Sigmoid colon (tissue), 6 donors: ENCODE measurements at regions not wholly inside any gene's neighbourhood (a gene's known extent, or its start where the extent isn't known, plus 50 kb on each side); places are given as distances from the start of the nearest gene placed in this dataset.

Source experiments
- DNase-seq: peaks from one replicate; pipeline ENCODE4 v3.0.0-alpha.2; 2019
- H3K27ac ChIP-seq, 4 donors: fragments of 200-600 bp; sonication (generic); one replicate each; pipeline ENCODE4 v1.5.1; 2016 to 2019; ENCODE audit warnings: mild to moderate bottlenecking in 1 of 4
- H3K27me3 ChIP-seq, 3 donors: fragments of 200-600 bp; sonication (generic); one replicate each; pipeline ENCODE4 v1.5.1; 2019; ENCODE audit warnings: mild to moderate bottlenecking in 1 of 3
- H3K36me3 ChIP-seq, 4 donors: fragments of 200-600 bp; sonication (generic); one replicate each; pipeline ENCODE4 v1.5.1; 2016 to 2019
- H3K4me1 ChIP-seq, 4 donors: fragments of 200-600 bp; sonication (generic); one replicate each; pipeline ENCODE4 v1.5.1; 2017 to 2019
- H3K4me3 ChIP-seq, 4 donors: fragments of 200-600 bp; sonication (generic); one replicate each; pipeline ENCODE4 v1.5.1; 2017 to 2019; ENCODE audit warnings: mild to moderate bottlenecking in 2 of 4, moderate library complexity in 1 of 4
- H3K9me3 ChIP-seq, 4 donors: fragments of 200-600 bp in 3 of 4; sonication (generic) in 3 of 4; one replicate each; pipeline versions ENCODE4 v1.5.1 to v1.6.1; 2013 to 2019
- CTCF ChIP-seq, 4 experiments: fragments of 450-650 bp in 3 of 4; fragments of 200-600 bp in 1 of 4; IDR thresholded peaks; one replicate each; pipeline ENCODE4 v1.5.1; 2016 to 2019; ENCODE audit warnings: antibody characterized with exemption in 4 of 4, mild to moderate bottlenecking in 3 of 4, moderate library complexity in 2 of 4
- EP300 ChIP-seq, 4 donors: sonication (generic); formaldehyde crosslinking; IDR thresholded peaks; one replicate each; pipeline ENCODE4 v1.6.1; 2017; ENCODE audit warnings: antibody characterized with exemption in 4 of 4
- POLR2A ChIP-seq, 2 donors: fragments of 450-650 bp; IDR thresholded peaks; one replicate each; pipeline ENCODE4 v1.6.1; 2016; ENCODE audit warnings: antibody characterized with exemption in 2 of 2, mild to moderate bottlenecking in 2 of 2, moderate library complexity in 2 of 2
- POLR2AphosphoS5 ChIP-seq, 4 donors: sonication (generic); formaldehyde crosslinking; IDR thresholded peaks; one replicate each; pipeline ENCODE4 v1.6.1; 2017; ENCODE audit warnings: antibody characterized with exemption in 4 of 4
- WGBS, 2 donors: extraction: QIAGEN DNeasy Blood & Tissue Kit; methylation state at CpG; one replicate each; pipeline ENCODE4 v1.1.7; 2013; 5-methylcytosine and 5-hydroxymethylcytosine counted together
- intact Hi-C: fragments of 100-400 bp; cut with DNase I; formaldehyde crosslinking; loops from one replicate; pipeline ENCODE4 v1.15.1; 2023
- donor health status: healthy with polysubstance abuse.
- donor health status: healthy.

DNA sequence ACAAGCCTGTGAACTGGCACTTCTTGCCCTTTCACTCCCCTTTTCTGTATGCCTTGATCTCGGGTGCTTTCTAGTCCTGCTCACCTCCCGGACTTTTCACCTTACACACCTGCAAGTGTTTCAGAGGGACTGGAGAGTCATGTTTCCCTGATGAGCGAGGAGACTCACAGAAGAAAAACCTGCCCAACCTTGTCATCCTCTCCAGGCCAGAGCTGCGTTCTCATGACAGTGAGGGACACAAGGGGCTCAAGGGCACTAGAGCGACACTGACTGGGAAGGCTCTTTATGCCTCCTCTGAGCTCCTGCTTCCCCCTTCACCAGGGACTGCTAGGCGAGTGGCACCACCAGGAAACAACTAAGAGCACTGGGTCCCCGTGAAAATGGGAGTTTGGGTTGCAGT lies 376.9 kb upstream of the RPS23 start:
- Histone ChIP-seq H3K27me3 (no peaks in the 10 kb centered on the region), H3K36me3 (no peaks in the 10 kb centered on the region), H3K4me3 (no peak overlapping the region), H3K4me1 (no peaks in the 10 kb centered on the region), H3K27ac (no peak overlapping the region), H3K9me3 (no peaks in the 10 kb centered on the region)
- TF ChIP-seq CTCF (IDR thresholded peaks at IDR 0.05) (no peak), POLR2AphosphoS5 (IDR thresholded peaks at IDR 0.05) (no peak), EP300 (IDR thresholded peaks at IDR 0.05) (no peak), POLR2A (IDR thresholded peaks at IDR 0.05) (no peak)
- intact Hi-C loops = no loop called here
- 86 to 88% methylated on average over 7 of the region's 7 CpGs for WGBS, 2 donors
- DNase-seq = no peak

- DNase-seq = no peak
- H3K36me3 ChIP-seq = no peaks in the 10 kb centered on the region
- no peaks in the 10 kb centered on the region for H3K27me3 ChIP-seq
- no peak overlapping the region for H3K27ac ChIP-seq
- intact Hi-C loops = loop anchor here (10.0 kb wide), 1 partner anchor 425 kb away; the partner anchor contains the start of genes TMEM167A and XRCC4
- H3K4me3 ChIP-seq = no peak overlapping the region
- 90% methylated on average over 3 of the region's 3 CpGs for WGBS, 2 donors
- TF ChIP-seq POLR2AphosphoS5 (IDR thresholded peaks at IDR 0.05) (no peak), CTCF (IDR thresholded peaks at IDR 0.05) (no peak), POLR2A (IDR thresholded peaks at IDR 0.05) (no peak), EP300 (IDR thresholded peaks at IDR 0.05) (no peak)
- no peaks in the 10 kb centered on the region for H3K4me1 ChIP-seq
- no peaks in the 10 kb centered on the region for H3K9me3 ChIP-seq
These were observed 371.8 kb upstream of the RPS23 start for GRCh38 chr5:82649943-82650342.

- 95% methylated on average over 4 of the region's 4 CpGs for WGBS, 2 donors
- intact Hi-C loops = loop anchor here (5.0 to 10.0 kb wide), 3 partner anchors 430 to 918 kb away; partner anchors contain the start of genes TMEM167A, VCAN and XRCC4
- H3K9me3 ChIP-seq = no peaks in the 10 kb centered on the region
- no peak overlapping the region for H3K27ac ChIP-seq
- H3K27me3 ChIP-seq = no peaks in the 10 kb centered on the region
- TF ChIP-seq CTCF (IDR thresholded peaks at IDR 0.05) = no peak
- TF ChIP-seq POLR2A (IDR thresholded peaks at IDR 0.05) = no peak
- no peak for TF ChIP-seq EP300 (IDR thresholded peaks at IDR 0.05)
- H3K4me3 ChIP-seq = no peak overlapping the region
- peaks cover 0 to 14% (median 2%) of the 10 kb centered on the region in 4 donors for H3K4me1 ChIP-seq
- no peak for DNase-seq
- no peaks in the 10 kb centered on the region for H3K36me3 ChIP-seq
These were observed 366.6 kb upstream of the RPS23 start for GRCh38 chr5:82644766-82645165.

DNA sequence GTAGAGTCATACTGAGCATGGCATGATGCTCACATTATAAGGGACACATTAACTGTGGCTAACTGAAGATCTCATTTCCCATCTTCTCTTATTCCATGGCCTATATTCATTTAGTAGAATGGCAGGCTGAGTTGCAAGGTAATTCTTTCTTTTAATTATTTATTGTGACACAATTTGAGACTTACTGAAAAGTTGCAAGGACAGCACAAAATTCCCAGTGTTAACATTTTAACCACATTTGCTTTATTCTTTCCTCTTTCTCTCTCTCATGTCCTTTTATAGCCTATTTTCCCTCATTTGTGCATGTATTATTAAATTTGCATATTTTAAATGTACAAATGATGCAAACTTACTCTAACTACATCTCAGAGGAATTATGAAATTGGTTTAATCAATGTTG lies 366.1 kb upstream of the RPS23 start:
- TF ChIP-seq EP300 (IDR thresholded peaks at IDR 0.05) = no peak
- Histone ChIP-seq H3K36me3 (no peaks in the 10 kb centered on the region), H3K4me1 (peaks cover 0 to 20% (median 5%) of the 10 kb centered on the region in 4 donors), H3K27ac (no peak overlapping the region), H3K27me3 (no peaks in the 10 kb centered on the region), H3K9me3 (no peaks in the 10 kb centered on the region), H3K4me3 (no peak overlapping the region)
- DNase-seq = no peak
- intact Hi-C loops = loop anchor here (5.0 to 10.0 kb wide), 3 partner anchors 431 to 918 kb away; partner anchors contain the start of genes TMEM167A, VCAN and XRCC4

- H3K27ac ChIP-seq = no peak overlapping the region
- peaks cover 0 to 22% (median 7%) of the 10 kb centered on the region in 4 donors for H3K4me1 ChIP-seq
- no peaks in the 10 kb centered on the region for H3K9me3 ChIP-seq
- no peaks in the 10 kb centered on the region for H3K27me3 ChIP-seq
- H3K36me3 ChIP-seq = no peaks in the 10 kb centered on the region
- DNase-seq = no peak
- intact Hi-C loops = loop anchor here (5.0 to 10.0 kb wide), 3 partner anchors 432 to 920 kb away; partner anchors contain the start of genes TMEM167A, VCAN and XRCC4
- TF ChIP-seq EP300 (IDR thresholded peaks at IDR 0.05) = no peak
- no peak for TF ChIP-seq CTCF (IDR thresholded peaks at IDR 0.05)
- TF ChIP-seq POLR2AphosphoS5 (IDR thresholded peaks at IDR 0.05) = no peak
- no peak for TF ChIP-seq POLR2A (IDR thresholded peaks at IDR 0.05)
- 52 to 73% methylated on average over 3 of the region's 3 CpGs for WGBS, 2 donors
- no peak overlapping the region for H3K4me3 ChIP-seq
These were observed 364.2 kb upstream of the RPS23 start for GRCh38 chr5:82642313-82642712.
